HepG2 (cell line): ENCODE measurements at regions not wholly inside any gene's neighbourhood (a gene's known extent, or its start where the extent isn't known, plus 50 kb on each side); places are given as distances from the start of the nearest gene placed in this dataset.

Source experiments
- ATAC-seq: fragments of 200-7000 bp; cut with Tn5 transposase; 3 replicates; pipeline ENCODE4 v1.9.1; 2020; ENCODE audit warnings: mild to moderate bottlenecking, moderate library complexity
- BruUV-seq: library from RNA; stranded (reverse); fragments of 400-500 nt; replicated peaks from 2 replicates; lab custom pipeline; 2021; lab: Mats Ljungman, UMichigan
- CTCF ChIA-PET: fragments of 300-600 bp; formaldehyde crosslinking; extraction: SDS; loops from one replicate; lab custom pipeline; 2021; ENCODE audit warnings: low total read pairs, inconsistent platforms, low intra/inter-chr PET ratio; lab: Yijun Ruan, JAX
- POLR2A ChIA-PET: fragments of 350-600 bp; sonication (Branson Sonifier 250); formaldehyde crosslinking; loops from one replicate; lab custom pipeline; 2020; ENCODE audit warnings: antibody characterized with exemption, inconsistent platforms; lab: Yijun Ruan, JAX
- DNase-seq: peaks from one replicate; pipeline ENCODE4 v3.0.0-alpha.2; 2015; ENCODE audit warnings: low spot score
- FAIRE-seq: peaks from 3 replicates; lab custom pipeline; 2011; peaks lifted over from hg19 to GRCh38; lab: Jason Lieb, UNC
- H2AFZ ChIP-seq: one replicate; pipeline ENCODE4 v1.6.1; 2011; ENCODE audit warnings: low read length, inconsistent platforms
- H3K27ac ChIP-seq: fragments of 300-600 bp; 3 replicates; pipeline ENCODE4 v1.8.0; 2011; ENCODE audit warnings: mixed run types, mild to moderate bottlenecking, mixed read lengths, low read length, inconsistent platforms; ENCODE audit not compliant: insufficient read depth; ENCODE audit errors: extremely low read length
- H3K27me3 ChIP-seq, 2 experiments: fragments of 200-600 bp in 1 of 2; 2 replicates in 1 of 2; 3 replicates in 1 of 2; pipeline versions ENCODE4 v1.6.0 to v1.8.0; 2011; ENCODE audit warnings: low read length in 2 of 2, mild to moderate bottlenecking in 2 of 2, moderate library complexity in 2 of 2, inconsistent platforms in 1 of 2; ENCODE audit not compliant: insufficient read depth in 2 of 2, control insufficient read depth in 1 of 2
- H3K36me3 ChIP-seq, 2 experiments: fragments of 200-600 bp in 1 of 2; replicated peaks in 1 of 2; 2 replicates in 1 of 2; 3 replicates in 1 of 2; pipeline versions ENCODE4 v1.5.1 to v1.8.0; 2011; ENCODE audit warnings: low read length in 2 of 2, inconsistent platforms in 1 of 2; ENCODE audit not compliant: insufficient read depth in 2 of 2, control insufficient read depth in 1 of 2
- H3K4me1 ChIP-seq: 2 replicates; pipeline ENCODE4 v1.5.1; 2012; ENCODE audit warnings: low read length, inconsistent platforms; ENCODE audit not compliant: insufficient read depth
- H3K4me2 ChIP-seq: 2 replicates; pipeline ENCODE4 v1.6.0; 2011; ENCODE audit warnings: low read depth, low read length, inconsistent platforms
- H3K4me3 ChIP-seq, 3 experiments: fragments of 200-600 bp in 1 of 3; sonication (generic), shearing (Covaris generic) in 1 of 3; replicated peaks in 1 of 3; 2 replicates each; pipeline ENCODE4 v1.5.1; 2011 to 2016; ENCODE audit warnings: low read length in 3 of 3, inconsistent platforms in 2 of 3, low read depth in 2 of 3, mild to moderate bottlenecking in 2 of 3, control low read depth in 1 of 3, mixed read lengths in 1 of 3; ENCODE audit not compliant: insufficient read depth in 1 of 3
- H3K79me2 ChIP-seq: one replicate; pipeline ENCODE4 v1.6.1; 2011; ENCODE audit warnings: low read length, inconsistent platforms; ENCODE audit not compliant: insufficient read depth
- H3K9ac ChIP-seq: 2 replicates; pipeline ENCODE4 v1.6.0; 2011; ENCODE audit warnings: mild to moderate bottlenecking, low read depth, low read length, inconsistent platforms; ENCODE audit not compliant: insufficient read depth
- H3K9me3 ChIP-seq: 2 replicates; pipeline ENCODE4 v1.5.1; 2012; ENCODE audit warnings: mild to moderate bottlenecking, low read length
- H4K20me1 ChIP-seq: 2 replicates; pipeline ENCODE4 v1.6.0; 2011; ENCODE audit warnings: inconsistent platforms, mild to moderate bottlenecking, low read length, moderate library complexity; ENCODE audit not compliant: insufficient read depth
- HNRNPUL1 ChIP-seq: fragments of 200-400 bp; formaldehyde crosslinking; IDR thresholded peaks from 2 replicates; pipeline ENCODE4 v1.6.1; 2017; ENCODE audit warnings: low read depth, mild to moderate bottlenecking, low read length, moderate library complexity
- ISX ChIP-seq: sonication (generic); formaldehyde crosslinking; conservative IDR thresholded peaks from 2 replicates; pipeline ENCODE4 v1.5.0; 2020; ENCODE audit warnings: missing genetic modification reagents
- KMT2B ChIP-seq: IDR thresholded peaks from 2 replicates; pipeline ENCODE4 v1.6.1; 2016; ENCODE audit warnings: missing genetic modification reagents, missing compliant biosample characterization
- MEIS2 ChIP-seq: sonication (generic); formaldehyde crosslinking; IDR thresholded peaks from 2 replicates; pipeline ENCODE4 v1.9.0; 2021; ENCODE audit warnings: mild to moderate bottlenecking, missing genetic modification reagents
- SIN3B ChIP-seq: fragments of 150-350 bp; IDR thresholded peaks from 2 replicates; pipeline ENCODE4 v1.6.1; 2014; ENCODE audit warnings: low read length
- SMAD1 ChIP-seq: sonication (generic); formaldehyde crosslinking; IDR thresholded peaks from 2 replicates; pipeline ENCODE4 v1.4.0; 2020; ENCODE audit warnings: missing genetic modification reagents, low read depth, mild to moderate bottlenecking, borderline replicate concordance
- in situ Hi-C: cut with HindIII; loops from 2 replicates; pipeline ENCODE4 v1.10.0; 2017; ENCODE audit warnings: low pct_unique_long_range_greater_than_20kb; ENCODE audit not compliant: extremely low pct_ligation_motif_present
- intact Hi-C: fragments of 100-400 bp; cut with micrococcal nuclease; formaldehyde crosslinking; loops from one replicate; pipeline ENCODE4 v1.10.0; 2022; ENCODE audit not compliant: unreplicated experiment
- TF ChIP-seq, protein P1 (sequence below): sonication (generic); formaldehyde crosslinking; IDR thresholded peaks from 2 replicates; pipeline ENCODE4 v1.8.1; 2022; ENCODE audit warnings: low read depth, mild to moderate bottlenecking, missing genetic modification reagents
- TF ChIP-seq, protein P2 (sequence below), 2 experiments: fragments of 450-650 bp in 1 of 2; sonication (generic) in 1 of 2; formaldehyde crosslinking; IDR thresholded peaks; 2 replicates each; pipeline versions ENCODE4 v1.5.0 to v1.8.0; 2020 to 2022; ENCODE audit warnings: mild to moderate bottlenecking in 1 of 2, missing genetic modification reagents in 1 of 2
- TF ChIP-seq, protein P3 (sequence below): sonication (generic); formaldehyde crosslinking; IDR thresholded peaks from one replicate; pipeline ENCODE4 v1.5.1; 2020; ENCODE audit warnings: mild to moderate bottlenecking, missing genetic modification reagents; ENCODE audit errors: not compliant biosample characterization

DNA sequence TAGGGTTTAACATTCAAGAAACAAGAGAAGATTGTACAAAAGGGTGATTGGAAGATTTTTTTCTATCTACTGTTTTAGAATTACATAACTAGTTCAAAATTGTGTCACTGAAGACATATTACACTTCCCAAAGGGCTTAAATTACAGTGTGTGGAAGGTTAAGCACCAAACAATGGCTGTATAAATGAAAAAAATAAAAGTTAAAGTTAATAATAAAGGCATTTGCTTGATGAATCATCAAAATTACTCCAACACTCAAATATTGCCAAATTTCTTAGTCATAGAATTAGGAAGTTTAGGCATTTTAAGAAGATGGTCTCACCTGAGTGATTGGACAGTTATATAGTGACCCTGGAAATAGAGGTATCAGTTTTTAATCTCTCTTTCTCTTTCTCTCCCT, 227.6 kb upstream of the CARD18 start:
- no peak overlapping the region for H3K27ac ChIP-seq
- FAIRE-seq (no peak), ATAC-seq (no peak), DNase-seq (no peak)
- no peak overlapping the region for H3K9ac ChIP-seq
- no peaks in the 10 kb centered on the region for H3K4me1 ChIP-seq
- no peak overlapping the region for H2AFZ ChIP-seq
- CTCF ChIA-PET, result no interaction called here
- no peaks in the 10 kb centered on the region for H3K9me3 ChIP-seq
- H3K27me3 ChIP-seq, result no peaks in the 10 kb centered on the region
- no peaks in the 10 kb centered on the region for H4K20me1 ChIP-seq
- intact Hi-C loops, result no loop called here
- H3K4me2 ChIP-seq, result no peak overlapping the region
- H3K79me2 ChIP-seq, result no peaks in the 10 kb centered on the region
- POLR2A ChIA-PET, result no interaction called here
- in situ Hi-C loops, result no loop called here
- H3K36me3 ChIP-seq, result no peaks in the 10 kb centered on the region
- BruUV-seq, result no TSS peak
- H3K4me3 ChIP-seq, result no peak overlapping the region
- TF ChIP-seq SIN3B (no peak), HNRNPUL1 (no peak), MEIS2 (CRISPR knock-in tag) (no peak), SMAD1 (CRISPR knock-in tag) (no peak), KMT2B (no peak), ISX (CRISPR knock-in tag) (no peak)
- TF ChIP-seq, protein P1, sequence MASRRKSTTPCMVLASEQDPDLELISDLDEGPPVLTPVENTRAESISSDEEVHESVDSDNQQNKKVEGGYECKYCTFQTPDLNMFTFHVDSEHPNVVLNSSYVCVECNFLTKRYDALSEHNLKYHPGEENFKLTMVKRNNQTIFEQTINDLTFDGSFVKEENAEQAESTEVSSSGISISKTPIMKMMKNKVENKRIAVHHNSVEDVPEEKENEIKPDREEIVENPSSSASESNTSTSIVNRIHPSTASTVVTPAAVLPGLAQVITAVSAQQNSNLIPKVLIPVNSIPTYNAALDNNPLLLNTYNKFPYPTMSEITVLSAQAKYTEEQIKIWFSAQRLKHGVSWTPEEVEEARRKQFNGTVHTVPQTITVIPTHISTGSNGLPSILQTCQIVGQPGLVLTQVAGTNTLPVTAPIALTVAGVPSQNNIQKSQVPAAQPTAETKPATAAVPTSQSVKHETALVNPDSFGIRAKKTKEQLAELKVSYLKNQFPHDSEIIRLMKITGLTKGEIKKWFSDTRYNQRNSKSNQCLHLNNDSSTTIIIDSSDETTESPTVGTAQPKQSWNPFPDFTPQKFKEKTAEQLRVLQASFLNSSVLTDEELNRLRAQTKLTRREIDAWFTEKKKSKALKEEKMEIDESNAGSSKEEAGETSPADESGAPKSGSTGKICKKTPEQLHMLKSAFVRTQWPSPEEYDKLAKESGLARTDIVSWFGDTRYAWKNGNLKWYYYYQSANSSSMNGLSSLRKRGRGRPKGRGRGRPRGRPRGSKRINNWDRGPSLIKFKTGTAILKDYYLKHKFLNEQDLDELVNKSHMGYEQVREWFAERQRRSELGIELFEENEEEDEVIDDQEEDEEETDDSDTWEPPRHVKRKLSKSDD, result no peak
- TF ChIP-seq, protein P2, sequence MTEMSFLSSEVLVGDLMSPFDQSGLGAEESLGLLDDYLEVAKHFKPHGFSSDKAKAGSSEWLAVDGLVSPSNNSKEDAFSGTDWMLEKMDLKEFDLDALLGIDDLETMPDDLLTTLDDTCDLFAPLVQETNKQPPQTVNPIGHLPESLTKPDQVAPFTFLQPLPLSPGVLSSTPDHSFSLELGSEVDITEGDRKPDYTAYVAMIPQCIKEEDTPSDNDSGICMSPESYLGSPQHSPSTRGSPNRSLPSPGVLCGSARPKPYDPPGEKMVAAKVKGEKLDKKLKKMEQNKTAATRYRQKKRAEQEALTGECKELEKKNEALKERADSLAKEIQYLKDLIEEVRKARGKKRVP (CRISPR knock-in tag; IDR thresholded peaks at IDR 0.05), result no peak
- TF ChIP-seq, protein P3, sequence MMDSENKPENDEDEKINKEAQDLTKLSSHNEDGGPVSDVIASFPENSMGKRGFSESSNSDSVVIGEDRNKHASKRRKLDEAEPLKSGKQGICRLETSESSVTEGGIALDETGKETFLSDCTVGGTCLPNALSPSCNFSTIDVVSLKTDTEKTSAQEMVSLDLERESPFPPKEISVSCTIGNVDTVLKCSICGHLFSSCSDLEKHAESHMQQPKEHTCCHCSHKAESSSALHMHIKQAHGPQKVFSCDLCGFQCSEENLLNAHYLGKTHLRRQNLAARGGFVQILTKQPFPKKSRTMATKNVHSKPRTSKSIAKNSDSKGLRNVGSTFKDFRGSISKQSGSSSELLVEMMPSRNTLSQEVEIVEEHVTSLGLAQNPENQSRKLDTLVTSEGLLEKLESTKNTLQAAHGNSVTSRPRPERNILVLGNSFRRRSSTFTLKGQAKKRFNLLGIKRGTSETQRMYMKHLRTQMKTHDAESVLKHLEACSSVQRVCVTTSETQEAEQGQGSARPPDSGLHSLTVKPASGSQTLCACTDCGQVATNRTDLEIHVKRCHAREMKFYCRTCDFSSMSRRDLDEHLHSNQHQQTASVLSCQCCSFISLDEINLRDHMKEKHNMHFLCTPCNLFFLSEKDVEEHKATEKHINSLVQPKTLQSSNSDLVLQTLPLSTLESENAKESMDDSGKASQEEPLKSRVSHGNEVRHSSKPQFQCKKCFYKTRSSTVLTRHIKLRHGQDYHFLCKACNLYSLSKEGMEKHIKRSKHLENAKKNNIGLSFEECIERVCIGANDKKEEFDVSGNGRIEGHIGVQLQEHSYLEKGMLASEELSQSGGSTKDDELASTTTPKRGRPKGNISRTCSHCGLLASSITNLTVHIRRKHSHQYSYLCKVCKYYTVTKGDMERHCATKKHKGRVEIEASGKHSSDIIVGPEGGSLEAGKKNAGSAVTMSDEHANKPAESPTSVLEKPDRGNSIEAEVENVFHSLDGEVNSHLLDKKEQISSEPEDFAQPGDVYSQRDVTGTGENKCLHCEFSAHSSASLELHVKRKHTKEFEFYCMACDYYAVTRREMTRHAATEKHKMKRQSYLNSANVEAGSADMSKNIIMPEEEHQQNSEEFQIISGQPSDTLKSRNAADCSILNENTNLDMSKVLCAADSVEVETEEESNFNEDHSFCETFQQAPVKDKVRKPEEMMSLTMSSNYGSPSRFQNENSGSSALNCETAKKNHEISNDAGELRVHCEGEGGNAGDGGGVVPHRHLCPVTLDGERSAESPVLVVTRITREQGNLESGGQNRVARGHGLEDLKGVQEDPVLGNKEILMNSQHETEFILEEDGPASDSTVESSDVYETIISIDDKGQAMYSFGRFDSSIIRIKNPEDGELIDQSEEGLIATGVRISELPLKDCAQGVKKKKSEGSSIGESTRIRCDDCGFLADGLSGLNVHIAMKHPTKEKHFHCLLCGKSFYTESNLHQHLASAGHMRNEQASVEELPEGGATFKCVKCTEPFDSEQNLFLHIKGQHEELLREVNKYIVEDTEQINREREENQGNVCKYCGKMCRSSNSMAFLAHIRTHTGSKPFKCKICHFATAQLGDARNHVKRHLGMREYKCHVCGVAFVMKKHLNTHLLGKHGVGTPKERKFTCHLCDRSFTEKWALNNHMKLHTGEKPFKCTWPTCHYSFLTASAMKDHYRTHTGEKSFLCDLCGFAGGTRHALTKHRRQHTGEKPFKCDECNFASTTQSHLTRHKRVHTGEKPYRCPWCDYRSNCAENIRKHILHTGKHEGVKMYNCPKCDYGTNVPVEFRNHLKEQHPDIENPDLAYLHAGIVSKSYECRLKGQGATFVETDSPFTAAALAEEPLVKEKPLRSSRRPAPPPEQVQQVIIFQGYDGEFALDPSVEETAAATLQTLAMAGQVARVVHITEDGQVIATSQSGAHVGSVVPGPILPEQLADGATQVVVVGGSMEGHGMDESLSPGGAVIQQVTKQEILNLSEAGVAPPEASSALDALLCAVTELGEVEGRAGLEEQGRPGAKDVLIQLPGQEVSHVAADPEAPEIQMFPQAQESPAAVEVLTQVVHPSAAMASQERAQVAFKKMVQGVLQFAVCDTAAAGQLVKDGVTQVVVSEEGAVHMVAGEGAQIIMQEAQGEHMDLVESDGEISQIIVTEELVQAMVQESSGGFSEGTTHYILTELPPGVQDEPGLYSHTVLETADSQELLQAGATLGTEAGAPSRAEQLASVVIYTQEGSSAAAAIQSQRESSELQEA, result no peak
